GM12878 (cell line): ENCODE measurements at regions not wholly inside any gene's neighbourhood (a gene's known extent, or its start where the extent isn't known, plus 50 kb on each side); places are given as distances from the start of the nearest gene placed in this dataset.
A peak's percentile ranks its signal among the peaks of the same experiment; 100 is the strongest.

Experiments used
- BCL11A ChIP-seq: IDR thresholded peaks from 2 replicates; pipeline ENCODE4 v1.6.1; 2011; ENCODE audit warnings: low read depth, low read length
- CBX5 ChIP-seq: sonication (generic); IDR thresholded peaks from 2 replicates; pipeline ENCODE4 v1.6.1; 2016; ENCODE audit warnings: low read depth, moderate library complexity, mild to moderate bottlenecking, inconsistent platforms
- DPF2 ChIP-seq: fragments of 450-650 bp; IDR thresholded peaks from 2 replicates; pipeline ENCODE4 v1.6.1; 2017; ENCODE audit warnings: mild to moderate bottlenecking
- EP300 ChIP-seq, 2 experiments: fragments of 150-350 bp in 1 of 2; IDR thresholded peaks; 2 replicates each; pipeline ENCODE4 v1.6.1; 2011 to 2012; ENCODE audit warnings: low read depth in 2 of 2, low read length in 2 of 2, borderline replicate concordance in 1 of 2, improper control_type of control experiment in 1 of 2, inconsistent platforms in 1 of 2; ENCODE audit not compliant: control insufficient read depth in 1 of 2
- HCFC1 ChIP-seq: fragments of 150-350 bp; IDR thresholded peaks from 2 replicates; pipeline ENCODE4 v1.6.1; 2014; ENCODE audit warnings: low read length
- HDAC6 ChIP-seq: fragments of 200-600 bp; sonication (generic); IDR thresholded peaks from one replicate; pipeline ENCODE4 v1.8.0; 2017; ENCODE audit warnings: antibody characterized with exemption; ENCODE audit not compliant: unreplicated experiment
- IKZF1 ChIP-seq: fragments of 450-650 bp; conservative IDR thresholded peaks from 2 replicates; pipeline ENCODE4 v1.6.1; 2017; ENCODE audit warnings: antibody characterized with exemption, mild to moderate bottlenecking
- IKZF2 ChIP-seq, 2 experiments: fragments of 450-650 bp; IDR thresholded peaks; 2 replicates each; pipeline ENCODE4 v1.6.1; 2017; ENCODE audit warnings: mild to moderate bottlenecking in 2 of 2, moderate library complexity in 2 of 2
- NFYB ChIP-seq: IDR thresholded peaks from 2 replicates; pipeline ENCODE4 v1.6.1; 2011; ENCODE audit warnings: low read depth, mild to moderate bottlenecking, low read length, improper control_type of control experiment, moderate library complexity; ENCODE audit not compliant: insufficient read depth
- NR2F1 ChIP-seq: fragments of 450-650 bp; conservative IDR thresholded peaks from 2 replicates; pipeline ENCODE4 v1.6.1; 2017; ENCODE audit warnings: mild to moderate bottlenecking
- POU2F2 ChIP-seq: IDR thresholded peaks from 3 replicates; pipeline ENCODE4 v1.6.1; 2011; ENCODE audit warnings: low read depth, mild to moderate bottlenecking, low read length, borderline replicate concordance
- RCOR1 ChIP-seq: conservative IDR thresholded peaks from 2 replicates; pipeline ENCODE4 v1.6.1; 2012; ENCODE audit warnings: low read depth, low read length, improper control_type of control experiment
- RUNX3 ChIP-seq: IDR thresholded peaks from 2 replicates; pipeline ENCODE4 v1.6.1; 2012; ENCODE audit warnings: low read length, inconsistent platforms
- SIN3A ChIP-seq: IDR thresholded peaks from 2 replicates; pipeline ENCODE4 v1.6.1; 2012; ENCODE audit warnings: low read depth, low read length, improper control_type of control experiment
- SIX5 ChIP-seq: IDR thresholded peaks from 2 replicates; pipeline ENCODE4 v1.6.1; 2011; ENCODE audit warnings: mild to moderate bottlenecking, low read depth, low read length, moderate library complexity; ENCODE audit not compliant: severe bottlenecking
- SMC3 ChIP-seq: IDR thresholded peaks from 2 replicates; pipeline ENCODE4 v1.6.1; 2011; ENCODE audit warnings: low read length, improper control_type of control experiment, borderline replicate concordance
- SREBF2 ChIP-seq: IDR thresholded peaks from 2 replicates; pipeline ENCODE4 v1.6.1; 2012; ENCODE audit warnings: mild to moderate bottlenecking, low read length
- TCF7 ChIP-seq: IDR thresholded peaks from 2 replicates; pipeline ENCODE4 v1.6.1; 2014; ENCODE audit warnings: antibody characterized with exemption, borderline replicate concordance
- ZNF207 ChIP-seq: fragments of 450-650 bp; IDR thresholded peaks from 2 replicates; pipeline ENCODE4 v1.6.1; 2014; ENCODE audit warnings: antibody characterized with exemption, mild to moderate bottlenecking, borderline replicate concordance
- ZNF217 ChIP-seq: fragments of 450-650 bp; IDR thresholded peaks from 2 replicates; pipeline ENCODE4 v1.6.1; 2017; ENCODE audit warnings: antibody characterized with exemption, mild to moderate bottlenecking
- ZSCAN29 ChIP-seq: fragments of 450-650 bp; IDR thresholded peaks from 2 replicates; pipeline ENCODE4 v1.6.1; 2017; ENCODE audit warnings: mild to moderate bottlenecking, moderate library complexity
- TF ChIP-seq, protein P1 (sequence below): IDR thresholded peaks from 2 replicates; pipeline ENCODE4 v1.6.1; 2012; ENCODE audit warnings: improper control_type of control experiment, low read depth, low read length; ENCODE audit not compliant: insufficient replicate concordance
- TF ChIP-seq, protein P2 (sequence below): IDR thresholded peaks from 2 replicates; pipeline ENCODE4 v1.6.1; 2011; ENCODE audit warnings: mild to moderate bottlenecking, low read depth, low read length, moderate library complexity; ENCODE audit not compliant: insufficient replicate concordance
- TF ChIP-seq, protein P3 (sequence below): fragments of 450-650 bp; IDR thresholded peaks from 2 replicates; pipeline ENCODE4 v1.6.1; 2016; ENCODE audit warnings: mild to moderate bottlenecking

DNA sequence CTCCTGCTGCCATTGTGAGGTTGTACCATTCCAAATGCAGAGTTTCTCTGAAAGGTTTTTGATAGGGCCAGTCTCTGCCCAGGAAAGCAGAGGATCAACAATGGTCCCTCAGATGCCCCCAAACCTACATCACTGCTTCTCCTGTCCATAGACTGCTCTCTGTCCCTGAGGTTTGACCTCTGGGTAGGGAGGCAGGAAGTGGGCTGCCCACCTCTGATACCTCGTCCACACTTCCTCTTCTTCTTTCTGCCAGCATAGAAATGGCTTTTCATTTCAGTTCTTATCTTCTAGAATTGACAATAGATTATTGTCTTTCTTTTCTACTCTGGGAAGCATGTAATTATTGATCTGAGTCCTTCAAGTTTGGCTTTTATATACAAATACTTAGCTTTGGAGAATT lies 170.6 kb downstream of the TRMT11 start (continued):
- TF ChIP-seq ZNF207 (no peak), RUNX3 (peak; percentile 49), RCOR1 (no peak), DPF2 (peak; percentile 33; the same call in 1 of the 2 replicates), HDAC6 (no peak), NFYB (no peak), TCF7 (no peak), SMC3 (no peak), EP300 (IDR thresholded peaks at IDR 0.05; ENCODE audit: borderline replicate concordance in 1 of 2, control insufficient read depth in 1 of 2, low read depth in 2 of 2, low read length in 2 of 2) (no peak), BCL11A (0 out of 2 replicates have a peak, but pooled peaks have one; percentile 16), IKZF2 (IDR thresholded peaks at IDR 0.05) (0 out of 4 replicates have a peak, but pooled peaks of 1 of the 2 experiments have one; percentile 22), ZSCAN29 (no peak), SIN3A (no peak), SIX5 (no peak), HCFC1 (no peak), POU2F2 (no peak), SREBF2 (no peak), ZNF217 (no peak), IKZF1 (peak; percentile 28; the same call in 1 of the 2 replicates), NR2F1 (peak; percentile 93), CBX5 (no peak)
- TF ChIP-seq, protein P1, sequence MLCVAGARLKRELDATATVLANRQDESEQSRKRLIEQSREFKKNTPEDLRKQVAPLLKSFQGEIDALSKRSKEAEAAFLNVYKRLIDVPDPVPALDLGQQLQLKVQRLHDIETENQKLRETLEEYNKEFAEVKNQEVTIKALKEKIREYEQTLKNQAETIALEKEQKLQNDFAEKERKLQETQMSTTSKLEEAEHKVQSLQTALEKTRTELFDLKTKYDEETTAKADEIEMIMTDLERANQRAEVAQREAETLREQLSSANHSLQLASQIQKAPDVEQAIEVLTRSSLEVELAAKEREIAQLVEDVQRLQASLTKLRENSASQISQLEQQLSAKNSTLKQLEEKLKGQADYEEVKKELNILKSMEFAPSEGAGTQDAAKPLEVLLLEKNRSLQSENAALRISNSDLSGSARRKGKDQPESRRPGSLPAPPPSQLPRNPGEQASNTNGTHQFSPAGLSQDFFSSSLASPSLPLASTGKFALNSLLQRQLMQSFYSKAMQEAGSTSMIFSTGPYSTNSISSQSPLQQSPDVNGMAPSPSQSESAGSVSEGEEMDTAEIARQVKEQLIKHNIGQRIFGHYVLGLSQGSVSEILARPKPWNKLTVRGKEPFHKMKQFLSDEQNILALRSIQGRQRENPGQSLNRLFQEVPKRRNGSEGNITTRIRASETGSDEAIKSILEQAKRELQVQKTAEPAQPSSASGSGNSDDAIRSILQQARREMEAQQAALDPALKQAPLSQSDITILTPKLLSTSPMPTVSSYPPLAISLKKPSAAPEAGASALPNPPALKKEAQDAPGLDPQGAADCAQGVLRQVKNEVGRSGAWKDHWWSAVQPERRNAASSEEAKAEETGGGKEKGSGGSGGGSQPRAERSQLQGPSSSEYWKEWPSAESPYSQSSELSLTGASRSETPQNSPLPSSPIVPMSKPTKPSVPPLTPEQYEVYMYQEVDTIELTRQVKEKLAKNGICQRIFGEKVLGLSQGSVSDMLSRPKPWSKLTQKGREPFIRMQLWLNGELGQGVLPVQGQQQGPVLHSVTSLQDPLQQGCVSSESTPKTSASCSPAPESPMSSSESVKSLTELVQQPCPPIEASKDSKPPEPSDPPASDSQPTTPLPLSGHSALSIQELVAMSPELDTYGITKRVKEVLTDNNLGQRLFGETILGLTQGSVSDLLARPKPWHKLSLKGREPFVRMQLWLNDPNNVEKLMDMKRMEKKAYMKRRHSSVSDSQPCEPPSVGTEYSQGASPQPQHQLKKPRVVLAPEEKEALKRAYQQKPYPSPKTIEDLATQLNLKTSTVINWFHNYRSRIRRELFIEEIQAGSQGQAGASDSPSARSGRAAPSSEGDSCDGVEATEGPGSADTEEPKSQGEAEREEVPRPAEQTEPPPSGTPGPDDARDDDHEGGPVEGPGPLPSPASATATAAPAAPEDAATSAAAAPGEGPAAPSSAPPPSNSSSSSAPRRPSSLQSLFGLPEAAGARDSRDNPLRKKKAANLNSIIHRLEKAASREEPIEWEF, result no peak
- TF ChIP-seq, protein P2, sequence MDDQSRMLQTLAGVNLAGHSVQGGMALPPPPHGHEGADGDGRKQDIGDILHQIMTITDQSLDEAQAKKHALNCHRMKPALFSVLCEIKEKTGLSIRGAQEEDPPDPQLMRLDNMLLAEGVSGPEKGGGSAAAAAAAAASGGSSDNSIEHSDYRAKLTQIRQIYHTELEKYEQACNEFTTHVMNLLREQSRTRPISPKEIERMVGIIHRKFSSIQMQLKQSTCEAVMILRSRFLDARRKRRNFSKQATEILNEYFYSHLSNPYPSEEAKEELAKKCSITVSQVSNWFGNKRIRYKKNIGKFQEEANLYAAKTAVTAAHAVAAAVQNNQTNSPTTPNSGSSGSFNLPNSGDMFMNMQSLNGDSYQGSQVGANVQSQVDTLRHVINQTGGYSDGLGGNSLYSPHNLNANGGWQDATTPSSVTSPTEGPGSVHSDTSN, result no peak
- TF ChIP-seq, protein P3, sequence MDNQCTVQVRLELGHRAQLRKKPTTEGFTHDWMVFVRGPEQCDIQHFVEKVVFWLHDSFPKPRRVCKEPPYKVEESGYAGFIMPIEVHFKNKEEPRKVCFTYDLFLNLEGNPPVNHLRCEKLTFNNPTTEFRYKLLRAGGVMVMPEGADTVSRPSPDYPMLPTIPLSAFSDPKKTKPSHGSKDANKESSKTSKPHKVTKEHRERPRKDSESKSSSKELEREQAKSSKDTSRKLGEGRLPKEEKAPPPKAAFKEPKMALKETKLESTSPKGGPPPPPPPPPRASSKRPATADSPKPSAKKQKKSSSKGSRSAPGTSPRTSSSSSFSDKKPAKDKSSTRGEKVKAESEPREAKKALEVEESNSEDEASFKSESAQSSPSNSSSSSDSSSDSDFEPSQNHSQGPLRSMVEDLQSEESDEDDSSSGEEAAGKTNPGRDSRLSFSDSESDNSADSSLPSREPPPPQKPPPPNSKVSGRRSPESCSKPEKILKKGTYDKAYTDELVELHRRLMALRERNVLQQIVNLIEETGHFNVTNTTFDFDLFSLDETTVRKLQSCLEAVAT, result no peak
